Neural cell (in vitro differentiated cells): ENCODE measurements at regions not wholly inside any gene's neighbourhood (a gene's known extent, or its start where the extent isn't known, plus 50 kb on each side); places are given as distances from the start of the nearest gene placed in this dataset.

ENCODE experiments used
- H2AFZ ChIP-seq: fragments of 200-600, 300-800 bp; sonication (generic), shearing (Covaris generic); 2 replicates; pipeline ENCODE4 v1.6.0; 2014; ENCODE audit warnings: low read depth, mild to moderate bottlenecking, antibody characterized with exemption, low read length, moderate library complexity
- H3F3A ChIP-seq: fragments of 200-600 bp; shearing (Covaris generic); 2 replicates; pipeline ENCODE4 v1.6.1; 2016; ENCODE audit warnings: mild to moderate bottlenecking, moderate library complexity, mixed read lengths, antibody characterized with exemption, low read length; ENCODE audit not compliant: insufficient read depth, poor library complexity, severe bottlenecking
- H3K27ac ChIP-seq: fragments of 200-600, 300-800 bp; sonication (generic), shearing (Covaris generic); 2 replicates; pipeline ENCODE4 v1.5.1; 2014; ENCODE audit warnings: mild to moderate bottlenecking, low read length, moderate library complexity
- H3K27me3 ChIP-seq: fragments of 300-800, 200-600 bp; sonication (generic), shearing (Covaris generic); 2 replicates; pipeline ENCODE4 v1.6.0; 2014; ENCODE audit warnings: mild to moderate bottlenecking, low read depth, low read length, moderate library complexity; ENCODE audit not compliant: insufficient read depth
- H3K36me3 ChIP-seq: fragments of 300-800, 200-600 bp; sonication (generic), shearing (Covaris generic); 2 replicates; pipeline ENCODE4 v1.5.1; 2014; ENCODE audit warnings: mild to moderate bottlenecking, antibody characterized with exemption, low read length, moderate library complexity; ENCODE audit not compliant: insufficient read depth
- H3K4me2 ChIP-seq: fragments of 300-800, 200-600 bp; sonication (generic), shearing (Covaris generic); 2 replicates; pipeline ENCODE4 v1.6.0; 2014; ENCODE audit warnings: mild to moderate bottlenecking, low read length
- H3K4me3 ChIP-seq: fragments of 300-800, 200-600 bp; sonication (generic), shearing (Covaris generic); 2 replicates; pipeline ENCODE4 v1.5.1; 2014; ENCODE audit warnings: mild to moderate bottlenecking, low read length, moderate library complexity
- H3K79me2 ChIP-seq: fragments of 200-600 bp; shearing (Covaris generic); replicated peaks from 2 replicates; pipeline ENCODE4 v1.6.0; 2014; ENCODE audit warnings: mild to moderate bottlenecking, low read length, moderate library complexity; ENCODE audit not compliant: insufficient read depth
- H3K9ac ChIP-seq: fragments of 300-800, 200-600 bp; sonication (generic), shearing (Covaris generic); 2 replicates; pipeline ENCODE4 v1.6.1; 2016; ENCODE audit warnings: mild to moderate bottlenecking, low read length, mixed read lengths
- H3K9me2 ChIP-seq: fragments of 200-600 bp; shearing (Covaris generic); 2 replicates; pipeline ENCODE4 v1.6.1; 2016; ENCODE audit warnings: mild to moderate bottlenecking, low read length, mixed read lengths; ENCODE audit not compliant: insufficient read depth
- H3K9me3 ChIP-seq: fragments of 200-600, 300-800 bp; sonication (generic), shearing (Covaris generic); 2 replicates; pipeline ENCODE4 v1.6.1; 2016; ENCODE audit warnings: mild to moderate bottlenecking, mixed run types, low read length, moderate library complexity, mixed read lengths
- H4K20me1 ChIP-seq: fragments of 200-600 bp; shearing (Covaris generic); 2 replicates; pipeline ENCODE4 v1.6.1; 2016; ENCODE audit warnings: mild to moderate bottlenecking, mixed run types; ENCODE audit not compliant: insufficient read depth
- CTCF ChIP-seq: fragments of 450-650 bp; IDR thresholded peaks from 2 replicates; pipeline ENCODE4 v1.5.1; 2014; ENCODE audit warnings: antibody characterized with exemption, mild to moderate bottlenecking, moderate library complexity; ENCODE audit not compliant: poor library complexity, severe bottlenecking
- EP300 ChIP-seq: fragments of 450-650 bp; conservative IDR thresholded peaks from 2 replicates; pipeline ENCODE4 v1.6.1; 2014; ENCODE audit warnings: antibody characterized with exemption, mild to moderate bottlenecking, moderate library complexity; ENCODE audit not compliant: poor library complexity, severe bottlenecking
- EZH2 ChIP-seq: fragments of 200-600, 300-800 bp; shearing (Covaris generic), sonication (generic); IDR thresholded peaks from 2 replicates; pipeline ENCODE4 v1.6.1; 2014; ENCODE audit warnings: antibody characterized with exemption, low read length, borderline replicate concordance, mild to moderate bottlenecking; ENCODE audit not compliant: insufficient read depth, poor library complexity, severe bottlenecking
- MXI1 ChIP-seq: fragments of 450-650 bp; conservative IDR thresholded peaks from 2 replicates; pipeline ENCODE4 v1.6.1; 2014; ENCODE audit warnings: antibody characterized with exemption, mild to moderate bottlenecking; ENCODE audit not compliant: poor library complexity, severe bottlenecking
- POLR2AphosphoS5 ChIP-seq: IDR thresholded peaks from 2 replicates; pipeline ENCODE4 v1.6.1; 2012
- RAD21 ChIP-seq: fragments of 450-650 bp; conservative IDR thresholded peaks from 2 replicates; pipeline ENCODE4 v1.6.1; 2014; ENCODE audit warnings: antibody characterized with exemption, mild to moderate bottlenecking, moderate library complexity
- REST ChIP-seq: IDR thresholded peaks from 2 replicates; pipeline ENCODE4 v1.6.1; 2012; ENCODE audit warnings: borderline replicate concordance
- SMC3 ChIP-seq: fragments of 450-650 bp; conservative IDR thresholded peaks from 2 replicates; pipeline ENCODE4 v1.6.1; 2014; ENCODE audit warnings: antibody characterized with exemption, mild to moderate bottlenecking, moderate library complexity; ENCODE audit not compliant: poor library complexity
- TAF1 ChIP-seq: IDR thresholded peaks from 2 replicates; pipeline ENCODE4 v1.6.1; 2012; ENCODE audit warnings: low read depth

- no peak overlapping the region for H3K4me2 ChIP-seq
- no peaks in the 10 kb centered on the region for H3K9me2 ChIP-seq
- no peaks in the 10 kb centered on the region for H4K20me1 ChIP-seq
- H3K36me3 ChIP-seq = no peaks in the 10 kb centered on the region
- H3K27me3 ChIP-seq = no peaks in the 10 kb centered on the region
- no peaks in the 10 kb centered on the region for H3K9me3 ChIP-seq
- H3K9ac ChIP-seq = no peak overlapping the region
- H3K27ac ChIP-seq = no peak overlapping the region
- TF ChIP-seq SMC3 (no peak), POLR2AphosphoS5 (no peak), TAF1 (no peak), REST (no peak), CTCF (no peak), EZH2 (no peak), MXI1 (no peak), RAD21 (no peak), EP300 (no peak)
- no peak overlapping the region for H3K4me3 ChIP-seq
- H3F3A ChIP-seq = no peaks in the 10 kb centered on the region
- H3K79me2 ChIP-seq = no peaks in the 10 kb centered on the region
- no peak overlapping the region for H2AFZ ChIP-seq
Observed at GRCh38 chr13:76703216-76703615, 183.0 kb downstream of the KCTD12 start.

GRCh38 chr13:76697288-76697687 is 188.9 kb downstream of the KCTD12 start:
- Histone ChIP-seq H3K27ac (no peak overlapping the region), H3K79me2 (no peaks in the 10 kb centered on the region), H3F3A (no peaks in the 10 kb centered on the region), H3K36me3 (no peaks in the 10 kb centered on the region), H4K20me1 (no peaks in the 10 kb centered on the region), H3K9me2 (no peaks in the 10 kb centered on the region), H3K9me3 (no peaks in the 10 kb centered on the region), H3K27me3 (no peaks in the 10 kb centered on the region), H3K9ac (no peak overlapping the region), H2AFZ (no peak overlapping the region), H3K4me2 (no peak overlapping the region), H3K4me3 (no peak overlapping the region)
- no peak for TF ChIP-seq EZH2
- TF ChIP-seq SMC3 = no peak
- TF ChIP-seq REST = no peak
- TF ChIP-seq CTCF = no peak
- TF ChIP-seq TAF1 = no peak
- TF ChIP-seq EP300 = no peak
- no peak for TF ChIP-seq RAD21
